ENCODE measurements at regions not wholly inside any gene's neighbourhood (a gene's known extent, or its start where the extent isn't known, plus 50 kb on each side); places are given as distances from the start of the nearest gene placed in this dataset.

DNA sequence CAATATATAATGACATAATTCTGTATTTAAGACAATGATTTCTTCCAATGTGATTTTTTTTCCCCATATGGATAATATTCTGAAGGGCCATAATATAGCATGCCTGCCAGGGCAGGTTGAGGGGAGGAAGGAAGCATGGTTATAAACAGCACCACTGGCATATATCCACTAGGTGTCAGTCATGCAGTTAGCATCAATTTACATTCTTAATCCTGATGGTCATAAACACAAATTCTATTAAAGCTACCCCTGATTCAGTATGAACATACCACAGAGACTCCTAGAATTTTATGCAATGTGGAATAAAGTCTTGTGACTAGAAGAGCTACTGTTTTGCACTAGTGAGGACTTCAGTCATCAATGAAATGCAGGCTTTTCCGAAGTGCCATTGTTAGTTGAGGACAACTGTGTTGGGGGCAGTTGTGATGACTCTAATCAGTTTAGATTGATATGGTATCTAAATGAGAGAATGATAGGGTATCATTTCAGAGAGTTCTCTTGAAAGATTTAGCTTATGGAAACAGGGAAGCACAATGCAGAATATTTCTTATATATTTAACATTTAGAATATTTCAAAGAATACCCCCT is 342.7 kb upstream of the NR5A2 start:
- 82% methylated on average over 1 of the region's 1 CpG for WGBS (ENCODE audit: insufficient coverage, insufficient replicate concordance, low lambda C conversion rate, missing lambda C conversion rate)
- intact Hi-C loops (cut with micrococcal nuclease; ENCODE audit: unreplicated experiment), result loop anchor here (1.0 to 10.0 kb wide), 6 partner anchors 340 to 826 kb away; partner anchors contain the start of gene NR5A2
- Histone ChIP-seq H3K27ac (ENCODE audit: control insufficient read depth, insufficient read depth) (no peak overlapping the region), H4K20me1 (ENCODE audit: control insufficient read depth, insufficient read depth) (no peaks in the 10 kb centered on the region), H2AFZ (ENCODE audit: control insufficient read depth, low read depth, low read length) (no peak overlapping the region), H3K27me3 (replicated peaks in 1 of 2; ENCODE audit: control insufficient read depth in 2 of 2, insufficient read depth in 2 of 2, low read length in 1 of 2) (peaks cover 0 to 4% of the 10 kb centered on the region in 2 experiments; a peak in 2 of 4 replicates), H3K79me2 (ENCODE audit: control insufficient read depth, insufficient read depth, low read length) (no peaks in the 10 kb centered on the region), H3K36me3 (ENCODE audit: control insufficient read depth in 2 of 2, insufficient read depth in 2 of 2, low read length in 1 of 2) (no peaks in the 10 kb centered on the region), H3K4me1 (ENCODE audit: control insufficient read depth, insufficient read depth, low read length) (no peaks in the 10 kb centered on the region), H3K4me2 (ENCODE audit: control insufficient read depth, insufficient read depth) (no peak overlapping the region), H3K9me3 (replicated peaks; ENCODE audit: control insufficient read depth, insufficient read depth, low read length) (no peaks in the 10 kb centered on the region), H3K9ac (ENCODE audit: control insufficient read depth, insufficient read depth, low read length) (no peak overlapping the region), H3K4me3 (no peak overlapping the region)
- FAIRE-seq, result peak; percentile 70
- ChIA-PET SMC1A (ENCODE audit: uncharacterized antibody, unreplicated experiment) (interaction anchor here (0.7 to 5.3 kb wide), 11 partner anchors 9 to 866 kb away, joined by 3 to 23 read pairs (median 4); no protein-coding TSS in a partner anchor), CTCF (interaction anchor here (0.6 to 1.8 kb wide), 39 partner anchors 8 to 937 kb away, joined by 3 to 14 read pairs (median 3); no protein-coding TSS in a partner anchor), RAD21 (ENCODE audit: unreplicated experiment) (interaction anchor here (0.6 to 1.6 kb wide), 8 partner anchors 12 to 827 kb away, joined by 3 to 13 read pairs (median 4); no protein-coding TSS in a partner anchor), POLR2A (no interaction called here)
- in situ Hi-C loops (cut with MboI), result loop anchor here (5.0 to 25.0 kb wide), 2 partner anchors 603 to 823 kb away; no protein-coding TSS in a partner anchor
- DNase-seq (ENCODE audit: low read depth, low spot score), result peak; percentile 8
- peak; percentile 92 for ATAC-seq
- BruUV-seq (replicated peaks), result no TSS peak
- TF ChIP-seq RAD21 (IDR thresholded peaks at IDR 0.05; ENCODE audit: insufficient read depth, low read depth, low read length) (peak; percentile 87), SMC3 (IDR thresholded peaks at IDR 0.05; ENCODE audit: borderline replicate concordance, low read length) (peak; percentile 87), SIN3A (IDR thresholded peaks at IDR 0.05; ENCODE audit: low read depth, low read length) (no peak), ATF7 (IDR thresholded peaks at IDR 0.05; ENCODE audit: low read depth) (no peak), BRCA1 (IDR thresholded peaks at IDR 0.05; ENCODE audit: low read depth, low read length) (no peak)
- TF ChIP-seq, protein P1, sequence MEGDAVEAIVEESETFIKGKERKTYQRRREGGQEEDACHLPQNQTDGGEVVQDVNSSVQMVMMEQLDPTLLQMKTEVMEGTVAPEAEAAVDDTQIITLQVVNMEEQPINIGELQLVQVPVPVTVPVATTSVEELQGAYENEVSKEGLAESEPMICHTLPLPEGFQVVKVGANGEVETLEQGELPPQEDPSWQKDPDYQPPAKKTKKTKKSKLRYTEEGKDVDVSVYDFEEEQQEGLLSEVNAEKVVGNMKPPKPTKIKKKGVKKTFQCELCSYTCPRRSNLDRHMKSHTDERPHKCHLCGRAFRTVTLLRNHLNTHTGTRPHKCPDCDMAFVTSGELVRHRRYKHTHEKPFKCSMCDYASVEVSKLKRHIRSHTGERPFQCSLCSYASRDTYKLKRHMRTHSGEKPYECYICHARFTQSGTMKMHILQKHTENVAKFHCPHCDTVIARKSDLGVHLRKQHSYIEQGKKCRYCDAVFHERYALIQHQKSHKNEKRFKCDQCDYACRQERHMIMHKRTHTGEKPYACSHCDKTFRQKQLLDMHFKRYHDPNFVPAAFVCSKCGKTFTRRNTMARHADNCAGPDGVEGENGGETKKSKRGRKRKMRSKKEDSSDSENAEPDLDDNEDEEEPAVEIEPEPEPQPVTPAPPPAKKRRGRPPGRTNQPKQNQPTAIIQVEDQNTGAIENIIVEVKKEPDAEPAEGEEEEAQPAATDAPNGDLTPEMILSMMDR (IDR thresholded peaks at IDR 0.05 in 2 of 3, conservative IDR thresholded peaks at IDR 0.05 in 1 of 3; ENCODE audit: control insufficient read depth in 2 of 3, extremely low read depth in 1 of 3, insufficient read depth in 1 of 3, low read depth in 3 of 3, low read length in 3 of 3), result peak; percentile 73 to 75 (median 74)
